ENCODE measurements at regions not wholly inside any gene's neighbourhood (a gene's known extent, or its start where the extent isn't known, plus 50 kb on each side); places are given as distances from the start of the nearest gene placed in this dataset.

DNA sequence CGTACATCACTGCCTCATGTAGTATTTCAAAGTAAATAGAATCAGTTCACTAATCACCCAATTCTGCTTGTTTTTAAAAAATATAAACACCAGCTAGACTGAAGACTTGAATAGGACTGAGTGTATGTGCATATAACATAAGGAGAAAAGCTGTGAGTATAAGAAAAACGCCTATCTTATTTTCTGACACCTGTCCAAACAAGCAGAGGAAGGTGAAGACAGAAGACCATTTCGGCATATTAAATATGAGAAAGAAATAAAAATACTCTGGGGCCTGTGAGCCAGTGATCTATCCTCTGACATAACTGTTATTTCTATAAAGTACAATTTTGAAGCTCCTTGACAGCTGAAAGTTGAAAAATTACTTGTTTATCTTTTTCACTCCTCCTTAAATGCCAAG lies 111.3 kb upstream of the EEA1 start:
- DNase-seq (ENCODE audit: low read depth in 1 of 2, low spot score in 2 of 2) (no peak), FAIRE-seq (no peak)
- H2AFZ ChIP-seq (ENCODE audit: low read length), result no peak overlapping the region
- no peak overlapping the region for H2BK20ac ChIP-seq (ENCODE audit: low read length)
- ChIA-PET CTCF (ENCODE audit: partially characterized antibody) (interaction anchor here (3.3 kb wide), 1 partner anchor 57 kb away, joined by 11 read pairs; no protein-coding TSS in a partner anchor), POLR2A (ENCODE audit: partially characterized antibody) (interaction anchor here (0.5 kb wide), 1 partner anchor 73 kb away, joined by 3 read pairs; no protein-coding TSS in a partner anchor)
- H2BK5ac ChIP-seq (ENCODE audit: low read depth, low read length), result no peak overlapping the region
- H3K9me3 ChIP-seq (ENCODE audit: insufficient read depth in 2 of 2, low read depth in 1 of 2, low read length in 1 of 2), result no peaks in the 10 kb centered on the region
- no peak overlapping the region for H4K91ac ChIP-seq (replicated peaks; ENCODE audit: insufficient read length, low read length)
- no peaks in the 10 kb centered on the region for H3K79me1 ChIP-seq (ENCODE audit: low read depth, low read length)
- no peak overlapping the region for H4K8ac ChIP-seq (ENCODE audit: extremely low read depth, insufficient read depth, low read length)
- no peak overlapping the region for H3K56ac ChIP-seq (replicated peaks; ENCODE audit: insufficient read length, low read depth, low read length)
- no peak overlapping the region for H3K27ac ChIP-seq (ENCODE audit: low read depth, low read length)
- no peaks in the 10 kb centered on the region for H3K79me2 ChIP-seq (ENCODE audit: control insufficient read depth in 1 of 2, insufficient read depth in 2 of 2, low read length in 2 of 2)
- WGBS, 2 experiments (ENCODE audit: extremely low coverage in 1 of 2, insufficient coverage in 1 of 2, insufficient read length in 1 of 2, insufficient replicate concordance in 2 of 2, low coverage in 1 of 2, low lambda C conversion rate in 2 of 2, missing lambda C conversion rate in 1 of 2), result 89% methylated on average over 3 of the region's 3 CpGs; no CpG with 5 or more reads in 1 of the 2 experiments
- H2BK120ac ChIP-seq (replicated peaks; ENCODE audit: low read depth, low read length), result no peak overlapping the region
- no peaks in the 10 kb centered on the region for H3K4me1 ChIP-seq (replicated peaks in 1 of 4; ENCODE audit: control insufficient read depth in 3 of 4, insufficient read depth in 4 of 4, low read length in 3 of 4)
- no peak overlapping the region for H3K23ac ChIP-seq (ENCODE audit: insufficient read length)
- no peak overlapping the region for H3K4ac ChIP-seq (replicated peaks; ENCODE audit: insufficient read length, low read depth, low read length)
- H4K20me1 ChIP-seq (replicated peaks in 1 of 2; ENCODE audit: control insufficient read depth in 1 of 2, insufficient read depth in 2 of 2, low read length in 2 of 2), result no peaks in the 10 kb centered on the region
- H3K4me3 ChIP-seq (ENCODE audit: extremely low read depth in 1 of 4, insufficient read depth in 2 of 4, low read depth in 3 of 4, low read length in 4 of 4), result no peak overlapping the region
- no peak overlapping the region for H2BK15ac ChIP-seq (ENCODE audit: low read length)
- no peak overlapping the region for H2BK12ac ChIP-seq (ENCODE audit: low read depth, low read length)
- no peak overlapping the region for H3K18ac ChIP-seq (ENCODE audit: extremely low read depth, low read length)
- no peak overlapping the region for H3K14ac ChIP-seq (ENCODE audit: insufficient read length)
- no peaks in the 10 kb centered on the region for H3K23me2 ChIP-seq (ENCODE audit: low read depth, low read length)
- no peak overlapping the region for H3K9ac ChIP-seq (replicated peaks in 1 of 4; ENCODE audit: extremely low read depth in 1 of 4, low read depth in 3 of 4, low read length in 3 of 4)
- H3K27me3 ChIP-seq (replicated peaks in 1 of 4; ENCODE audit: control insufficient read depth in 3 of 4, extremely low read depth in 1 of 4, insufficient read depth in 3 of 4, low read length in 3 of 4), result no peaks in the 10 kb centered on the region
- no peak overlapping the region for H4K5ac ChIP-seq (ENCODE audit: insufficient read length, low read depth, low read length)
- TF ChIP-seq, protein P1, sequence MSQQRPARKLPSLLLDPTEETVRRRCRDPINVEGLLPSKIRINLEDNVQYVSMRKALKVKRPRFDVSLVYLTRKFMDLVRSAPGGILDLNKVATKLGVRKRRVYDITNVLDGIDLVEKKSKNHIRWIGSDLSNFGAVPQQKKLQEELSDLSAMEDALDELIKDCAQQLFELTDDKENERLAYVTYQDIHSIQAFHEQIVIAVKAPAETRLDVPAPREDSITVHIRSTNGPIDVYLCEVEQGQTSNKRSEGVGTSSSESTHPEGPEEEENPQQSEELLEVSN (IDR thresholded peaks at IDR 0.05), result no peak
- TF ChIP-seq SP4 (IDR thresholded peaks at IDR 0.05; ENCODE audit: low read length), result no peak
- no peak for TF ChIP-seq EP300 (IDR thresholded peaks at IDR 0.05; ENCODE audit: borderline replicate concordance in 1 of 2, low read depth in 2 of 2, low read length in 2 of 2)
- no peak for TF ChIP-seq POLR2A (IDR thresholded peaks at IDR 0.05; ENCODE audit: control extremely low read depth in 1 of 2, low read depth in 2 of 2, low read length in 2 of 2)
- TF ChIP-seq, protein P2, sequence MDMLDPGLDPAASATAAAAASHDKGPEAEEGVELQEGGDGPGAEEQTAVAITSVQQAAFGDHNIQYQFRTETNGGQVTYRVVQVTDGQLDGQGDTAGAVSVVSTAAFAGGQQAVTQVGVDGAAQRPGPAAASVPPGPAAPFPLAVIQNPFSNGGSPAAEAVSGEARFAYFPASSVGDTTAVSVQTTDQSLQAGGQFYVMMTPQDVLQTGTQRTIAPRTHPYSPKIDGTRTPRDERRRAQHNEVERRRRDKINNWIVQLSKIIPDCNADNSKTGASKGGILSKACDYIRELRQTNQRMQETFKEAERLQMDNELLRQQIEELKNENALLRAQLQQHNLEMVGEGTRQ (IDR thresholded peaks at IDR 0.05; ENCODE audit: low read length), result no peak
- no peak for TF ChIP-seq JUN (IDR thresholded peaks at IDR 0.05; ENCODE audit: low read depth, low read length)
- no peak for TF ChIP-seq EGR1 (IDR thresholded peaks at IDR 0.05; ENCODE audit: borderline replicate concordance, low read depth, low read length)
- TF ChIP-seq BCL11A (IDR thresholded peaks at IDR 0.05; ENCODE audit: low read depth in 2 of 2, low read length in 2 of 2), result no peak
- TF ChIP-seq POLR2AphosphoS5 (IDR thresholded peaks at IDR 0.05; ENCODE audit: low read depth, low read length), result no peak
- no peak for TF ChIP-seq KDM1A (IDR thresholded peaks at IDR 0.05; ENCODE audit: borderline replicate concordance, low read length)
- no peak overlapping the region for H2AK5ac ChIP-seq (ENCODE audit: low read depth, low read length)
- no peak overlapping the region for H3K4me2 ChIP-seq (ENCODE audit: insufficient read depth in 1 of 2, low read depth in 2 of 2, low read length in 2 of 2)
- H3K36me3 ChIP-seq (ENCODE audit: control insufficient read depth in 2 of 4, insufficient read depth in 4 of 4, low read length in 3 of 4), result no peaks in the 10 kb centered on the region

Measured in H1 (cell line).